K562 (cell line): ENCODE measurements at regions not wholly inside any gene's neighbourhood (a gene's known extent, or its start where the extent isn't known, plus 50 kb on each side); places are given as distances from the start of the nearest gene placed in this dataset.

ENCODE experiments used
- ATAC-seq: fragments of 200-7000 bp; cut with Tn5 transposase; 3 replicates; pipeline ENCODE4 v1.9.1; 2020; ENCODE audit warnings: moderate library complexity
- BruUV-seq: library from RNA; stranded (reverse); fragments of 400-500 nt; replicated peaks from 2 replicates; lab custom pipeline; 2021; lab: Mats Ljungman, UMichigan
- CTCF ChIA-PET: fragments of 300-600 bp; formaldehyde crosslinking; extraction: SDS; loops from one replicate; lab custom pipeline; 2021; ENCODE audit warnings: low intra/inter-chr PET ratio; lab: Yijun Ruan, JAX
- POLR2A ChIA-PET: fragments of 300-600, 350-650 bp; sonication (Branson Sonifier 250); formaldehyde crosslinking; extraction: SDS; loops from one replicate; lab custom pipeline; 2021; ENCODE audit warnings: antibody characterized with exemption, inconsistent platforms; lab: Yijun Ruan, JAX
- DNase-seq, 4 experiments: peaks; one replicate each; pipeline versions ENCODE4 v3.0.0 to v3.0.0-alpha.2; 2011 to 2018; ENCODE audit warnings: low spot score in 3 of 4, mixed read lengths in 3 of 4; ENCODE audit errors: extremely low read depth in 1 of 4
- FAIRE-seq: peaks from 2 replicates; lab custom pipeline; 2011; peaks lifted over from hg19 to GRCh38; lab: Jason Lieb, UNC
- H2AFZ ChIP-seq: 2 replicates; pipeline ENCODE4 v1.6.0; 2011; ENCODE audit warnings: low read depth, low read length, control low read depth, inconsistent platforms
- H3K27ac ChIP-seq: fragments of 200-600 bp; 3 replicates; pipeline ENCODE4 v1.8.0; 2011; ENCODE audit warnings: low read depth, mild to moderate bottlenecking, control low read depth, inconsistent platforms, low read length, moderate library complexity, mixed read lengths; ENCODE audit errors: extremely low read depth
- H3K27me3 ChIP-seq, 2 experiments: fragments of 300-600 bp in 1 of 2; 2 replicates in 1 of 2; 3 replicates in 1 of 2; pipeline versions ENCODE4 v1.6.0 to v1.8.0; 2011; ENCODE audit warnings: inconsistent platforms in 2 of 2, low read length in 2 of 2, mild to moderate bottlenecking in 1 of 2, mixed read lengths in 1 of 2, moderate library complexity in 1 of 2; ENCODE audit not compliant: control insufficient read depth in 2 of 2, insufficient read depth in 2 of 2
- H3K36me3 ChIP-seq: fragments of 300-600 bp; 3 replicates; pipeline ENCODE4 v1.8.0; 2011; ENCODE audit warnings: mild to moderate bottlenecking, low read length, inconsistent platforms; ENCODE audit not compliant: control insufficient read depth, insufficient read depth
- H3K4me1 ChIP-seq, 2 experiments: fragments of 200-600 bp in 1 of 2; replicated peaks in 1 of 2; 2 replicates in 1 of 2; 3 replicates in 1 of 2; pipeline versions ENCODE4 v1.5.1 to v1.8.0; 2011; ENCODE audit warnings: inconsistent platforms in 2 of 2, low read length in 2 of 2, mild to moderate bottlenecking in 1 of 2, mixed read lengths in 1 of 2, moderate library complexity in 1 of 2; ENCODE audit not compliant: control insufficient read depth in 2 of 2, insufficient read depth in 2 of 2
- H3K4me2 ChIP-seq: 2 replicates; pipeline ENCODE4 v1.6.1; 2011; ENCODE audit warnings: low read length, control low read depth, inconsistent platforms, mixed read lengths; ENCODE audit not compliant: insufficient read depth
- H3K4me3 ChIP-seq: fragments of 200-600 bp; sonication (generic), shearing (Covaris generic); 2 replicates; pipeline ENCODE4 v1.5.1; 2016; ENCODE audit warnings: control low read depth, inconsistent platforms
- H3K79me2 ChIP-seq: fragments of 200-600 bp; 3 replicates; pipeline ENCODE4 v1.8.0; 2011; ENCODE audit warnings: low read length, inconsistent platforms; ENCODE audit not compliant: control insufficient read depth, insufficient read depth
- H3K9ac ChIP-seq, 2 experiments: 2 replicates each; pipeline versions ENCODE4 v1.6.0 to v1.6.1; 2011; ENCODE audit warnings: low read depth in 2 of 2, low read length in 2 of 2, control low read depth in 1 of 2, inconsistent platforms in 1 of 2, mild to moderate bottlenecking in 1 of 2, mixed read lengths in 1 of 2; ENCODE audit not compliant: insufficient read depth in 1 of 2
- H3K9me1 ChIP-seq: one replicate; pipeline ENCODE4 v1.6.0; 2011; ENCODE audit warnings: inconsistent platforms, mild to moderate bottlenecking, low read length, moderate library complexity; ENCODE audit not compliant: control insufficient read depth, insufficient read depth
- H3K9me3 ChIP-seq: replicated peaks from 2 replicates; pipeline ENCODE4 v1.5.1; 2011; ENCODE audit warnings: low read depth, low read length, inconsistent platforms; ENCODE audit not compliant: control insufficient read depth, insufficient read depth
- H4K20me1 ChIP-seq: replicated peaks from 2 replicates; pipeline ENCODE4 v1.6.1; 2011; ENCODE audit warnings: low read length, inconsistent platforms, mixed read lengths; ENCODE audit not compliant: control insufficient read depth, insufficient read depth
- KLF1 ChIP-seq: fragments of 450-650 bp; IDR thresholded peaks from 2 replicates; pipeline ENCODE4 v1.6.1; 2016; ENCODE audit warnings: missing genetic modification characterization, missing compliant biosample characterization
- KLF13 ChIP-seq: fragments of 450-650 bp; IDR thresholded peaks from 2 replicates; pipeline ENCODE4 v1.6.1; 2016; ENCODE audit warnings: missing genetic modification characterization, low read depth, mild to moderate bottlenecking, missing compliant biosample characterization, moderate library complexity, borderline replicate concordance
- MTA2 ChIP-seq: fragments of 450-650 bp; IDR thresholded peaks from 2 replicates; pipeline ENCODE4 v1.6.1; 2016; ENCODE audit warnings: low read depth
- PML ChIP-seq: IDR thresholded peaks from 2 replicates; pipeline ENCODE4 v1.6.1; 2012; ENCODE audit warnings: low read length, inconsistent platforms
- SMAD1 ChIP-seq: fragments of 150-350 bp; IDR thresholded peaks from 2 replicates; pipeline ENCODE4 v1.6.1; 2014; ENCODE audit warnings: low read length, low read depth; ENCODE audit not compliant: partially characterized antibody
- TOE1 ChIP-seq, 2 experiments: fragments of 450-650 bp in 1 of 2; sonication (generic) in 1 of 2; formaldehyde crosslinking in 1 of 2; IDR thresholded peaks; 2 replicates each; pipeline versions ENCODE4 v1.7.1 to v1.8.0; 2016 to 2022; ENCODE audit warnings: borderline replicate concordance in 2 of 2, mild to moderate bottlenecking in 2 of 2, antibody characterized with exemption in 1 of 2, inconsistent platforms in 1 of 2, low read depth in 1 of 2, missing genetic modification reagents in 1 of 2, moderate library complexity in 1 of 2
- ZNF217 ChIP-seq: sonication (generic); formaldehyde crosslinking; IDR thresholded peaks from 2 replicates; pipeline ENCODE4 v1.8.0; 2022; ENCODE audit warnings: mild to moderate bottlenecking, missing genetic modification reagents
- ZNF584 ChIP-seq: fragments of 200-800 bp; sonication (Bioruptor generic); IDR thresholded peaks from 2 replicates; pipeline ENCODE4 v1.6.1; 2016; ENCODE audit warnings: low read depth, mild to moderate bottlenecking, missing genetic modification characterization, missing compliant biosample characterization
- WGBS: fragments of 100-300 bp; shearing (Covaris generic); methylation state at CpG from one replicate; pipeline ENCODE4 v1.1.6; 2016; ENCODE audit warnings: low coverage, mixed read lengths; ENCODE audit not compliant: insufficient coverage; ENCODE audit errors: missing lambda C conversion rate; 5-methylcytosine and 5-hydroxymethylcytosine counted together
- in situ Hi-C: fragments of 300-500 bp; cut with MboI; formaldehyde crosslinking; loops from 4 replicates; pipeline ENCODE4 v1.15.0; 2018; ENCODE audit warnings: inconsistent platforms, mixed read lengths
- intact Hi-C: fragments of 100-400 bp; cut with micrococcal nuclease; formaldehyde crosslinking; loops from 2 replicates; pipeline ENCODE4 v1.14.2; 2022

DNA sequence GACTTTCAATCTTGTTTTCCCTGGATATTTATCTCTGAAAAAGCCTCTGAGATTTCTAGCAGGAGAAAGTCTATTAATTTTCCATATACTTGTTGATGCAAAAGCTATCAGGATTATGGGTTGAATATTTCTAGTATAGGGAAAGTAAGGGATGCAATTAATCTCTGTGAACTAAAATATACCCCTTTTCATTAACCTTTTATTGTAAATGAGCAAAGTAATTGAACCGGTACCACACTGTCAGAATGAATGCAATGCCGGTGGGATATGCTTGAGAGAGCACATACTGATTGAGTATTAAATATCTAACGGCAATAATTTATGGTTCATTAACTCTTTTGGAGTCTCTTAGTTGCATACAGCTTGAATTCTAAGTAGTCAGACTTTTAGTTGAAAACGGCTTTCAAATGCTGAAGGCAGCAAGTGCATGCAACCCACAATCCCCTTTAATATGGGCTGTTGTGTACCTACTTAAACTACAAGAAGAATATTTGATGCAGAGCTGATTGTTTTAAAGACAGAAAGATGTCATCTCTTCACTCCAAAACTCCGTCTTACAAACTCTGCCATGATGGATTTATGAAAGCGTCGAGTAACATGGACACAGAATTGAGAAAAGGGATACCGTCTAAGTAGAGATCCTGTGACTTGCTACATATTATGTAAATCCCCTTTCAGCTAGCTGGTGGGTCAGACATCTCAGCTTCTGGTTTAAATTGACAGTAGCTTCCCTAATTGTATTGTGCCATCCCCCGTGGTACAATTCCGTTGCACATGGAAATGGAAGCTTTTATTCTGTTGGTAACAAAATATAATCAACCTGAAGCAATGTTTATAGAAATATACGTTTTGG lies 141.3 kb upstream of the CDH8 start (continued):
- TF ChIP-seq PML: no peak

DNA sequence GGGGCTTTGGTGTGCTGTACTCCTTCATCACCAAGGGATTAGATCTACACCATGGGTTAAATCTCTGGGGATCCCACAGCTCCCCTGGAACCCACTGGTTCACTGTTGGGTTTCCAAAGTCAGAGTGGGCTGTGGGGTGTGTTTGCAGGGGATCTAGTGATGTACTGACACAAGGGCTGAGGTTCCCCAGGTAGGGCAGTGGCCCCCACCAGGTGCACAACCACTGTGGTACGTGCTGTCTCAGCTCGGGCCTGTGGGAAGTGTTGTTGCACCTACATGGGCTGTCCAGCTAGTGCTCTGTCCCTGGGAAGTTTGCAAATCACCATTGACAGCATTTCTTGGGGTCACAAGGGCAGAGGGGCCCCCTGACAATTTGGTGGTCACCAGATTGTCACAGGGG lies 134.4 kb upstream of the CDH8 start:
- Histone ChIP-seq H3K9me1 (no peaks in the 10 kb centered on the region), H3K9me3 (no peaks in the 10 kb centered on the region; the same call in 1 of the 2 replicates), H3K36me3 (no peaks in the 10 kb centered on the region), H2AFZ (no peak overlapping the region), H3K4me3 (no peak overlapping the region), H3K9ac (no peak overlapping the region), H3K4me2 (no peak overlapping the region), H3K4me1 (no peaks in the 10 kb centered on the region), H4K20me1 (no peaks in the 10 kb centered on the region), H3K27ac (no peak overlapping the region), H3K27me3 (no peaks in the 10 kb centered on the region), H3K79me2 (no peaks in the 10 kb centered on the region)
- CTCF ChIA-PET: no interaction called here
- in situ Hi-C loops (no loop called here), intact Hi-C loops (no loop called here)
- FAIRE-seq (no peak), ATAC-seq (no peak), DNase-seq (no peak)
- POLR2A ChIA-PET: no interaction called here
- BruUV-seq: no TSS peak
- no peak for TF ChIP-seq KLF1
- TF ChIP-seq ZNF217 (CRISPR knock-in tag): no peak
- TF ChIP-seq KLF13 (tag): no peak
- TF ChIP-seq MTA2: no peak
- TF ChIP-seq SMAD1: no peak
- TF ChIP-seq ZNF584: no peak
- TF ChIP-seq TOE1 (IDR thresholded peaks at IDR 0.05; ENCODE audit: borderline replicate concordance): no peak
- no peak for TF ChIP-seq TOE1 (CRISPR knock-in tag; IDR thresholded peaks at IDR 0.05; ENCODE audit: borderline replicate concordance, low read depth)
- 0% methylated on average over 2 of the region's 2 CpGs for WGBS
